NCI-H69 (cell line): ENCODE measurements at regions not wholly inside any gene's neighbourhood (a gene's known extent, or its start where the extent isn't known, plus 50 kb on each side); places are given as distances from the start of the nearest gene placed in this dataset.
"Not testable (repeated sequence)": the region's sequence is repeated elsewhere in the genome, so short reads cannot be mapped to it uniquely, and the experiment has no call there.

ENCODE experiments used
- DNase-seq: peaks from one replicate; lab custom pipeline; 2025; lab: John Stamatoyannopoulos, UW

- no peak for DNase-seq
Measured at GRCh38 chr4:178966644-178967043, 1524.4 kb upstream of the AGA start.

- no peak for DNase-seq
Measured at GRCh38 chr4:178970433-178971140, 1528.3 kb upstream of the AGA start.

- DNase-seq = no peak
Measured at GRCh38 chr4:178976861-178977260, 1534.6 kb upstream of the AGA start.

- no peak for DNase-seq
Measured at GRCh38 chr4:178993306-178993705, 1551.1 kb upstream of the AGA start.

GRCh38 chr4:179001918-179002317 is 1559.7 kb upstream of the AGA start:
- DNase-seq = no peak

GRCh38 chr4:179007755-179008154 is 1565.5 kb upstream of the AGA start:
- DNase-seq = no peak

- DNase-seq = no peak
Measured at GRCh38 chr4:179017581-179017980, 1575.3 kb upstream of the AGA start.

GRCh38 chr4:179027569-179027968 is 1585.3 kb upstream of the AGA start:
- no peak for DNase-seq

GRCh38 chr4:179028321-179028720 is 1586.1 kb upstream of the AGA start:
- DNase-seq = no peak

GRCh38 chr4:179029683-179030082 is 1587.4 kb upstream of the AGA start:
- no peak for DNase-seq

- DNase-seq = no peak
Measured at GRCh38 chr4:179040259-179040658, 1598.0 kb upstream of the AGA start.

GRCh38 chr4:179048839-179049453 is 1606.7 kb upstream of the AGA start:
- no peak for DNase-seq

GRCh38 chr4:179051206-179051605 is 1609.0 kb upstream of the AGA start:
- DNase-seq = no peak

GRCh38 chr4:179059396-179059795 is 1617.2 kb upstream of the AGA start:
- DNase-seq = no peak

GRCh38 chr4:179066254-179066653 is 1624.0 kb upstream of the AGA start:
- not testable (repeated sequence) for DNase-seq

- no peak for DNase-seq
Measured at GRCh38 chr4:179071131-179071530, 1628.9 kb upstream of the AGA start.

- DNase-seq = no peak
Measured at GRCh38 chr4:179076865-179077264, 1634.6 kb upstream of the AGA start.

- DNase-seq = no peak
Measured at GRCh38 chr4:179095585-179096221, 1653.5 kb upstream of the AGA start.

- DNase-seq = no peak
Measured at GRCh38 chr4:179097741-179098140, 1655.5 kb upstream of the AGA start.

- DNase-seq = no peak
Measured at GRCh38 chr4:179110356-179110755, 1668.1 kb upstream of the AGA start.

GRCh38 chr4:179110816-179111215 is 1668.6 kb upstream of the AGA start:
- no peak for DNase-seq

GRCh38 chr4:179112441-179113170 is 1670.4 kb upstream of the AGA start:
- DNase-seq = no peak

GRCh38 chr4:179114615-179115014 is 1672.4 kb upstream of the AGA start:
- DNase-seq = no peak
